ENCODE measurements at regions not wholly inside any gene's neighbourhood (a gene's known extent, or its start where the extent isn't known, plus 50 kb on each side); places are given as distances from the start of the nearest gene placed in this dataset.
A peak's percentile ranks its signal among the peaks of the same experiment; 100 is the strongest.

- no peak overlapping the region for H3K4me3 Mint-ChIP-seq (ENCODE audit: unreplicated experiment)
- no peak overlapping the region for H3K4me3 ChIP-seq (ENCODE audit: insufficient read depth, low read depth, low read length)
- peaks cover 89% of the 10 kb centered on the region for H3K79me2 ChIP-seq (ENCODE audit: insufficient read depth, low read length)
- H3K4me1 ChIP-seq (ENCODE audit: insufficient read depth, low read length): peaks cover 54% of the 10 kb centered on the region
- no peak overlapping the region for H3K4me2 ChIP-seq (ENCODE audit: low read length)
- no peaks in the 10 kb centered on the region for H3K27me3 Mint-ChIP-seq (ENCODE audit: low read depth, unreplicated experiment)
- H3K9ac ChIP-seq (ENCODE audit: low read length): no peak overlapping the region
- H2AFZ ChIP-seq (ENCODE audit: low read depth, low read length): no peak overlapping the region
- H3K4me1 Mint-ChIP-seq (ENCODE audit: low read depth, unreplicated experiment): peaks cover 41% of the 10 kb centered on the region
- H3K36me3 Mint-ChIP-seq (ENCODE audit: low read depth, unreplicated experiment): peaks cover 20% of the 10 kb centered on the region
- peak overlapping the region; percentile 11 for H3K27ac Mint-ChIP-seq (ENCODE audit: unreplicated experiment)
- H4K20me1 ChIP-seq (ENCODE audit: insufficient read depth, low read length): peaks cover 82% of the 10 kb centered on the region
- H3K27me3 ChIP-seq (ENCODE audit: insufficient read depth, low read length): no peaks in the 10 kb centered on the region
- FAIRE-seq (no peak), DNase-seq (ENCODE audit: low read depth) (no peak)
- H3K9me3 Mint-ChIP-seq (ENCODE audit: unreplicated experiment): no peaks in the 10 kb centered on the region
- H3K9me3 ChIP-seq (ENCODE audit: insufficient read depth, low read depth, low read length): no peaks in the 10 kb centered on the region
- TF ChIP-seq EZH2 (IDR thresholded peaks at IDR 0.05; ENCODE audit: insufficient read depth, low read length) (no peak), CTCF (IDR thresholded peaks at IDR 0.05; ENCODE audit: insufficient read depth, low read depth, low read length) (no peak)
- H3K36me3 ChIP-seq (ENCODE audit: insufficient read depth, low read length): peaks cover 13% of the 10 kb centered on the region
- no peak overlapping the region for H3K27ac ChIP-seq (ENCODE audit: low read depth, low read length)
Measured at GRCh38 chr9:110143950-110144545, 63.9 kb downstream of the C9orf152 start.

DNA sequence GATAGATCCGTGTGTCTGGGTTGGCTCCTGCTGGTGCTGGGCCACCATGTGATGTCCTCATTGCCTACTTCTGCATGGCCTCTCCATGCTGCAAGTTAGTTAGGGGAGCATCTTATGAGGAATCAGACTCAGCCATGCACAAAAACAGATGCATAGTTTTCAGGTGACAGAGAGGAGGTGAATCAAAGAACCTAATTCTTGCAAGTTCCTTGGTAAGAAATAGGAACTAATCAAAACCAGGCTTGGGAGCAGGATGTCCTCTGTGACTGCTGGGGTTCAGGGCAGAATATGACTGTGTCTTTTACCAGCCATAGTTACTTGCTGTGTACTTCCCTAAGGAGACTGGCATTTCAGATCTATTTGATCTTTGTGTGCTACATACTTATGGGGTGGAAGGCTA is 61.6 kb downstream of the C9orf152 start:
- Histone ChIP-seq H3K27ac (ENCODE audit: low read depth, low read length) (no peak overlapping the region), H3K36me3 (ENCODE audit: insufficient read depth, low read length) (no peaks in the 10 kb centered on the region), H3K9ac (ENCODE audit: low read length) (no peak overlapping the region), H3K79me2 (ENCODE audit: insufficient read depth, low read length) (peaks cover 93% of the 10 kb centered on the region), H3K9me3 (ENCODE audit: insufficient read depth, low read depth, low read length) (no peaks in the 10 kb centered on the region), H3K4me3 (ENCODE audit: insufficient read depth, low read depth, low read length) (no peak overlapping the region), H3K4me1 (ENCODE audit: insufficient read depth, low read length) (peaks cover 45% of the 10 kb centered on the region), H3K27me3 (ENCODE audit: insufficient read depth, low read length) (no peaks in the 10 kb centered on the region), H2AFZ (ENCODE audit: low read depth, low read length) (no peak overlapping the region), H3K4me2 (ENCODE audit: low read length) (peak overlapping the region; percentile 36), H4K20me1 (ENCODE audit: insufficient read depth, low read length) (peaks cover 85% of the 10 kb centered on the region)
- Mint-ChIP-seq H3K4me1 (ENCODE audit: low read depth, unreplicated experiment) (peaks cover 39% of the 10 kb centered on the region), H3K27me3 (ENCODE audit: low read depth, unreplicated experiment) (no peaks in the 10 kb centered on the region), H3K9me3 (ENCODE audit: unreplicated experiment) (no peaks in the 10 kb centered on the region), H3K36me3 (ENCODE audit: low read depth, unreplicated experiment) (peaks cover 23% of the 10 kb centered on the region), H3K4me3 (ENCODE audit: unreplicated experiment) (no peak overlapping the region), H3K27ac (ENCODE audit: unreplicated experiment) (no peak overlapping the region)
- TF ChIP-seq CTCF (IDR thresholded peaks at IDR 0.05; ENCODE audit: insufficient read depth, low read depth, low read length) (no peak), EZH2 (IDR thresholded peaks at IDR 0.05; ENCODE audit: insufficient read depth, low read length) (no peak)
- DNase-seq (ENCODE audit: low read depth): no peak
- FAIRE-seq: no peak

DNA sequence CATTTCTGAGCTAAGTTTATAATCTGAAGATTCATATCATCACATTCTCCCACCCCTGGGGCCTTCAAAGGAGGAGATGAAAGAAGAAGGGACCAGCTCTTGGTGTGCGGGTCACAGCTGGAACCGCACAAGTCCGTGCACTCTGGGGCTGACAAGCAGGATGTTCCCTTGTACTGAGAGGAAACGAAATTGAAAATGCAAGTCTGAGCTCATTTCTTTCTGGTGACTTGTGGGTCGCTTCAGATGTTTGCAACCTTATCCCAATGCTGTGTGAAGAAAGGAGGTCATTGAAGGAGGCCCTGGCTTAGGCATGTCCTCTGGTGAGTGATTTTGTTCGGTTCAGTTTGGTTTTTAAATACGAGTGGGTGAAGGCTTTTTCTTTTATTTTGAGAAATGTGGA is 59.6 kb downstream of the C9orf152 start:
- no peak for TF ChIP-seq CTCF (IDR thresholded peaks at IDR 0.05; ENCODE audit: insufficient read depth, low read depth, low read length)
- TF ChIP-seq EZH2 (IDR thresholded peaks at IDR 0.05; ENCODE audit: insufficient read depth, low read length): no peak
- Mint-ChIP-seq H3K9me3 (ENCODE audit: unreplicated experiment) (no peaks in the 10 kb centered on the region), H3K4me1 (ENCODE audit: low read depth, unreplicated experiment) (peaks cover 32% of the 10 kb centered on the region), H3K36me3 (ENCODE audit: low read depth, unreplicated experiment) (peaks cover 24% of the 10 kb centered on the region), H3K4me3 (ENCODE audit: unreplicated experiment) (no peak overlapping the region), H3K27me3 (ENCODE audit: low read depth, unreplicated experiment) (no peaks in the 10 kb centered on the region), H3K27ac (ENCODE audit: unreplicated experiment) (no peak overlapping the region)
- DNase-seq (ENCODE audit: low read depth): no peak
- H3K4me2 ChIP-seq (ENCODE audit: low read length): peak overlapping the region; percentile 5
- peaks cover 99% of the 10 kb centered on the region for H3K79me2 ChIP-seq (ENCODE audit: insufficient read depth, low read length)
- no peaks in the 10 kb centered on the region for H3K9me3 ChIP-seq (ENCODE audit: insufficient read depth, low read depth, low read length)
- H3K4me3 ChIP-seq (ENCODE audit: insufficient read depth, low read depth, low read length): no peak overlapping the region
- no peak overlapping the region for H3K9ac ChIP-seq (ENCODE audit: low read length)
- H3K27me3 ChIP-seq (ENCODE audit: insufficient read depth, low read length): no peaks in the 10 kb centered on the region
- H3K4me1 ChIP-seq (ENCODE audit: insufficient read depth, low read length): peaks cover 33% of the 10 kb centered on the region
- H3K27ac ChIP-seq (ENCODE audit: low read depth, low read length): no peak overlapping the region
- peaks cover 91% of the 10 kb centered on the region for H4K20me1 ChIP-seq (ENCODE audit: insufficient read depth, low read length)
- FAIRE-seq: no peak
- no peaks in the 10 kb centered on the region for H3K36me3 ChIP-seq (ENCODE audit: insufficient read depth, low read length)
- H2AFZ ChIP-seq (ENCODE audit: low read depth, low read length): no peak overlapping the region
